HL-60/S4 treated with retinoic acid at 250 ng/mL for 4 days and 3 days (cell line): ENCODE measurements at regions not wholly inside any gene's neighbourhood (a gene's known extent, or its start where the extent isn't known, plus 50 kb on each side); places are given as distances from the start of the nearest gene placed in this dataset.

Experiments used
- in situ Hi-C: fragments of 300-500 bp; cut with MboI; formaldehyde crosslinking; loops from 2 replicates; pipeline ENCODE4 v1.7.0; 2022; ENCODE audit warnings: low sequenced_read_pairs

- in situ Hi-C loops, result no loop called here
Measured at GRCh38 chr13:79794931-79795330, 314.0 kb downstream of the NDFIP2 start.

GRCh38 chr13:79792716-79793115 lies 311.8 kb downstream of the NDFIP2 start:
- in situ Hi-C loops, result no loop called here

- in situ Hi-C loops, result no loop called here
Measured at GRCh38 chr13:79791471-79792042, 310.6 kb downstream of the NDFIP2 start.

GRCh38 chr13:79786176-79786575 lies 305.2 kb downstream of the NDFIP2 start:
- in situ Hi-C loops, result loop anchor here (10.0 kb wide), 1 partner anchor 549 kb away; no protein-coding TSS in a partner anchor

DNA sequence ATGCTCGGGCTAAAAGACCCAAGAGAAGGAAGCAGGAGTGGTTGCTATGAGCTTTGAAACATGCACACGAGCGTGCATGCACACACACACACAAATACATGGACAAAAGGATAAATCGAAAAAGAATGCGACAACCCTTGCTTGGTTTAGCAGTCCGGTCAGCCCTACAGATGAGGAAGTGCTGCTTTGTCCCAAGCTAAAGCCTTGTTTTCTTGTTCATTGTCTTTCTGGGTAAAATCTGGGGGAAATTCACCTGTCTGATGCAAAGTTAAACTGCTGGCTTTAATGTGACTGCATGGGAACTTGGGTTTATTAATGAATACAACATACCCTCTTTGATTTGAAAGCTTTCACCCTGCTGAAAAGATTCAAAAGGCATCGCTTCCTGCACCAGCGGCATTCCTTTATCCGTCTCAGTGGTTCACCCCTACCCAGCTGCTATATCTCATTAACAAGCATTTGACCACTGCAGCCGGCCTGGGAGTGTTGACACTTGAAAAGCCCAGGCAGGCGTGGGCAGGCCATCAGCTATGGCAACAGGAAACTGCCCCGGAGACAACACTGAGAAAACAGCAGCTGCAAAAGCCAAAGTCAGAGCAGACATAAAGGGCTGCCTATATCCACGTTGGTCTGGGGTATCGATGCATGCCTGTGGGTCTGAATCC lies 301.7 kb downstream of the NDFIP2 start:
- in situ Hi-C loops, result loop anchor here (10.0 kb wide), 1 partner anchor 552 kb away; no protein-coding TSS in a partner anchor

DNA sequence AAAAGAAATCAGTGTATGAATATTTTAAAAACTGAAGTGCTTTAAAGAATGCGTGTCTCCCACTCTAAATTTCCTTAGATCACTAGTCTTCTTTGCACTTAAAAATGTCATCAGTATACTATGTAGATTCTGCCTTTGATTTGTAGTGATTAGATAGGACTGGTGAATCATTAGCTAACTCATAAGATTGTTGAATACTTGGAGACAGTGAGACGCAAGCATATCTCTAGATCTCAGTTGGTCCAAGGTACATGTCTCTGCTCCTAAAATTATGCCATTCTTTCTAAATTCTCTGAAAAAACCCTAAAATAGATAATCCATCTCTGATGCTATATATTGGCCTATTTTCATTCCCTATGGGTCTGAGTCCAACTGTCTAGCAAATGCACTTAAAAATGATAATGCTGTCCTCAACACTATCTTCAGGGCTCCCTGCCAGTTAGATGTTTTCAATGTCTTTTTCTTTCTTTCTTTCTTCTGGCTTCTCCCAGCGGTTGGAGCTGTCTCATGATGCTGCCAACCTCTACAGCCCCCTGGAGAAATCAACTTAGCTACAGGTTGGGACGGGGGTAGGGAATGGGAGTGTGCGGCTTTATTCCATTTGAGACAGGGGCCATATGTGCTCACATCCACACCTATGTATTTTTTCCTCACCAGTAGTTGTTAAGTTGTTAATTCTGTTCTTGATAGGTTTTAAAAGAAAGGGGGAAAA lies 301.0 kb downstream of the NDFIP2 start:
- in situ Hi-C loops, result loop anchor here (10.0 kb wide), 1 partner anchor 553 kb away; no protein-coding TSS in a partner anchor

- in situ Hi-C loops, result loop anchor here (10.0 kb wide), 1 partner anchor 555 kb away; no protein-coding TSS in a partner anchor
Measured at GRCh38 chr13:79780240-79780639, 299.3 kb downstream of the NDFIP2 start.

- in situ Hi-C loops, result loop anchor here (10.0 kb wide), 1 partner anchor 555 kb away; no protein-coding TSS in a partner anchor
Measured at GRCh38 chr13:79779761-79780160, 298.8 kb downstream of the NDFIP2 start.

DNA sequence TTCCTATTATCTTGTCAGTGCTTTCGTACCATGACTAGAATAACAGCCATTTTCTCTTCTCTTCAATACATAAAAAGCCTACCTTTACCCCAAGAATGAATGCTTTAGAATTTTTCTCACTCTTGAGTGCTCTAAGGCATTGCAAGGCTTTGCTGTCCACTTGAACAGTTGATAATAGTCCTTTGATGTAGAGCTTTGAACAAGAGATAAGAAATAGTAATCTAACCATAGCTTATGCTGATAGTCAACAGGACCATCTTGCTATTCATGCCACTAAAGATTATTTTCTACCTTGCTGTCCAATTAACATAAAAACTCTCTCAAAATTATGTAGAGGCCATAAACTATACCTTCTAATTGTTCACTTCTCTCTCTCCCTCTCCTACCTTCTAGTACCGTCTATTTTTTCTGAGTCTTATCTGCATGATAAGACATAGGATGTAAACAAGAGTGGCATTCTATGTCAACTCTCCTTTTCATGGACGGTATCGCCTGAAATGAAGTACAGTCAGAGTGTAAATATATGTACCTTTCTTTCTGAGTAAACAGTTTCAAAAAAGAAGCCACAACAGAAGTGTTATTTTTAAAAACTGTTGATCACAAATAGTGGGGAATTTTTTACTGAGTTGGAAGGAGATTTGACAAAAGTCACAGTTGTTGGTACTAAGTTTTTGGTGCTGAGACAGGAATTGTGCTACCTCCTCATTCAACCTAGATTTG lies 297.9 kb downstream of the NDFIP2 start:
- in situ Hi-C loops, result no loop called here

- in situ Hi-C loops, result no loop called here
Measured at GRCh38 chr13:79777504-79777903, 296.5 kb downstream of the NDFIP2 start.

DNA sequence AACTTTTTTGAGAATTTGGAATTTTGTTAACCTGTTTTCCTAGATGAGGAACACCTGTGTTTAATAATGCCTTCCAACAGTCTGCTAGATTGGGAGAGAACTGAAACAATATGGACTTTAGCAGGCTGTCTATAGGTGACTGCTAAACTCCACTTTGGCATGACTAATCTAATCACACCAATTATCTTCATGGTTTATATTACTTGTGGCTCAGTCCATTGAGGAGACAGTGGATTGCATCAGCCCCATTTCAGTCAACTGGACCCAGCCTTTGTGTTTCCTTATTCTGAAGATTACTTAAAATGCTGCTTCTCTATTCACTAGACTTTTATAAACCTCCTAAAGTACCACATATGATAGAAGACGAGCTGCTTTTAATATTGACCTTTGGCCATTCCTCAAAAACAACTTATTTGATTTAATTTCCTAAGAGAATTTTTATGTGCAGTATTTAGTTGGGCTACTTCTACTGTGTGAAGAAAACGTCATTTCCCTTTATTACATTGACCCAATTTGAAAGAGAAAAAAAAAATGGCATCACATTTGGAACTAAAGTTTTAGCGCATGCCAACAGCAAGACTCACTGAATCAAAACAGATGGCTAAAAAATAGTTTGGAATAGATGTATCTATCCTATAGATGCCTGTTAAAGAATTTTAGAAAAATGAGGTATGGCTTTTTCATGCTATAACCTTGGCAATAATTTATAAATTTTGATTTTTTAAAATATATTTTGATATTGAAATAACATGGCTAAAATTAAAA lies 295.8 kb downstream of the NDFIP2 start:
- in situ Hi-C loops, result no loop called here

DNA sequence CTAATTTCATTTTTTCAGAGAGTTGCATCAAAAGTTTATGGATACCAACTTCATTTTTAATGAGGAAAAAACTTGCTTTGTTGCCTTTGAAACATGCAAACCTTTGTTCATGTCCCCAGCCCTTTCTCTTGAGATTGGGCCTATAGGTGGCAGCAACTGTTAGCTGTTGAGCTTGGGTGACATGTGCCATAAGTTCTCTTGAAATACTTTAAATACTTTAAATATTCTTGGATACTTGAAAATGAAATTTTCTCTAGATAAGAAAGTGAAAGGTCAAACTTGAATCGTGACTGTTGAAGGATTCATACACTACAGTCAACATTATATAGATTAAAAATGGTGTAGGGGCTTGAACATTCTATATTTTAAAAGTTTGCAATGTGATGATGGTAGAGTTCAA lies 294.9 kb downstream of the NDFIP2 start:
- in situ Hi-C loops, result no loop called here

DNA sequence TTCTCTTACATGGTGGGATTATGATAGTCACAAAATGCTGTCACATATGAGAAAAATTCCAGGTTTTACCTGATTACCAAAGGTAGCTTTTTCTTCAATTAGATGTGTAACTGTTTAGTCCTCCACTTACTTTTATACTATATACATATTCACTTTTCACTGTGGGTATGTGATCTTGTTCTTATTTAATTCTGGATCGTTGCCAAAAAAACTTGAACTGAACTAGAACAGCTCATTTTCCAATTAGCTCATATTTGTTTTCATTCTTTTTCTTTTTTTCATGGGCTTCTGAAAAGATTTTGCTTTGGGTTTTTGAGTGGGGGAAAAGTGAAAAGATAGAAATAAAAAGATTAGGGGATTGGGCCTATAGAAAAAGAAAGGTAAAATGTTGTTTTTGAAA lies 291.9 kb downstream of the NDFIP2 start:
- in situ Hi-C loops, result no loop called here

DNA sequence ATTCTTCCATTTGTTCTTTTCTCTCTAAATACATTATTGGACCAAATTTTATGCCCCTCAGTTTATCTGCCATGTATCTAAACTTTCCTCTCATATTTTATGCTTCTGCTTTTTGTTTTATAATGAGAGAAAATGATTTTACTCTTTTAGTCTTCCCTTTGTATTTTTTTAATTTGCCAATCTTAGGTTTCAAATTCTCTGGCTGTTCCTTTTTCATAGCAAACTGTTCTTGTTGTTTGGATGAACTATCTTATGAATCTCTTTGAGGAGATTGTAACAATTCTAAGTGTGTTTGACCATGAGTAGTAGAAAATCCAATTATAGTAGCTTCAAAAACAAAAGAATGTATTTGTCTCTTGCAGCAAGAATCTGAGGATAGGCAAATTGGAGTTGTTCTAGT lies 290.5 kb downstream of the NDFIP2 start:
- in situ Hi-C loops, result no loop called here

DNA sequence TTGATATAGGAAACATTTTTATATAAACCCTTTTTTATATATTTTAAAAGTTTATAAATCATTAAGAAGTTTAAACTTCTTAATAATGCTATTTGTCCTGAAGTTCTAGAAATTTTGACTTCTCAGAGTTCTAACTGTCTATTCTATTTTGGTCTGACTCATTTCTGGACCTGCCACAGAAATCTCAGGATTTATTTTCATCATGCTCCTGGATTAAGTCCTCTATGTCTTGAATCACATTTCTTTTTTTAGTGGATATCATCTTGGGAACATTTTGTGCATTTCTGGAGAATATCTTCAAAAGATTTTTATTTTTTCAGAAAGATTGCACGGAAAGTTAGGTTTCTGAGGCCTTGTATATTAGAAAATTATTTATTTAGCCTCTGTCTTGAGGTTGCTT lies 289.1 kb downstream of the NDFIP2 start:
- in situ Hi-C loops, result no loop called here

DNA sequence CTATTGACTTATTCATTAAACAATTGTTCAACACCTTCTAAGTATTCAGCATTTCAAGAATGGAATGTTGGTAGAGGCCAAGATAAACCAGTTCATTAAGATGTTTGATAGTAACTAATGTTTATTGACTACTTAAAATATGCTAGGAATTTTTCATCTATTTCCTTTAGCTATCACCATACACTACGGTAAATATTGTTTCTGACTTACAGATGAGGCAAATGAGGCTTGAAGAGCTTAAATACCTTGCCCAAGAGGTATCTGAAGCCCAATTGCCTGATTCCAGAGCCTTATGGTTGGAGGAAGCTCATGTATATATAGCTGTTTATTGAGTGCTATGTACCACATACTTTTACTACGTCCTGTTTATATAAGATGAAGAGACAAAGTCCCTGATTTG lies 286.2 kb downstream of the NDFIP2 start:
- in situ Hi-C loops, result no loop called here

GRCh38 chr13:79765331-79765730 lies 284.4 kb downstream of the NDFIP2 start:
- in situ Hi-C loops, result no loop called here

- in situ Hi-C loops, result no loop called here
Measured at GRCh38 chr13:79749984-79750551, 269.1 kb downstream of the NDFIP2 start.

GRCh38 chr13:79749566-79749965 lies 268.6 kb downstream of the NDFIP2 start:
- in situ Hi-C loops, result no loop called here

- in situ Hi-C loops, result no loop called here
Measured at GRCh38 chr13:79745081-79745480, 264.1 kb downstream of the NDFIP2 start.
